Fibroblast of mammary gland (primary cell): ENCODE measurements at regions not wholly inside any gene's neighbourhood (a gene's known extent, or its start where the extent isn't known, plus 50 kb on each side); places are given as distances from the start of the nearest gene placed in this dataset.

Experiments used
- DNase-seq: peaks from one replicate; pipeline ENCODE4 v3.0.0-alpha.2; 2010; ENCODE audit warnings: low read depth
- H3K4me3 ChIP-seq: 2 replicates; pipeline ENCODE4 v1.5.1; 2011; ENCODE audit warnings: low read depth, mild to moderate bottlenecking, low read length, moderate library complexity; ENCODE audit not compliant: control insufficient read depth
- CTCF ChIP-seq: conservative IDR thresholded peaks from 2 replicates; pipeline ENCODE4 v1.5.1; 2011; ENCODE audit warnings: low read depth, low read length, inconsistent platforms; ENCODE audit not compliant: control insufficient read depth, insufficient read depth

- H3K4me3 ChIP-seq = no peak overlapping the region
- TF ChIP-seq CTCF = no peak
- no peak for DNase-seq
These were observed 52.9 kb upstream of the NEBL start for GRCh38 chr10:20949967-20950366.

DNA sequence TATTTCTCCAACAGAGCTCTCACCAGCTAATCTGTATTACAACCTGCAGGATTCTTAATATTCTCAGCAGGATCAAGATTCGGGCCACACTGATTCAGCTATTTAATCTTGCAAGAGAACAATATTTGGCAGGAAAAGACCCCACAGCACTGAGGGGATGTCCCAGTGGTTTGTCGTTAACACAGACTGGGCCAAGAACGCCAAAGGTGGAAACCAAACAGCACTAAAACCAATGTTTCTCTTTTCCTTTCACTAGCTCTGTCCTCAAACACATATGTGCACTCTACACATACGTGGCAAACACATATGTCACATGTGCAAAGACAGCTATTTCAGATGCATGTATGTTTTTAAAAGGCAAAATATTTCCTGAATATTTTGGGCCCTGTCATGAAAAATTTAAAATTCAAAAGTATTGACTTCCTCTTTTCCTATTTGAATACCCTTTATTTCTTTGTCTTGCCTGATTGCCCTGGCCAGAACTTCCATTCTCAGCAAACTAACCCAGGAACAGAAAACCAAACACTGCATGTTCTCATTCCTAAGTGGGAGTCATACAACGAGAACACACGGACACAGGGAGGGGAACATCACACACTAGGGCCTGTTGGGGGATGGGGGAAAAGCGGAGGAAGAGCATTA, 51.7 kb upstream of the NEBL start:
- no peak overlapping the region for H3K4me3 ChIP-seq
- no peak for TF ChIP-seq CTCF
- DNase-seq = no peak
